NCI-H1417 (cell line): ENCODE measurements at regions not wholly inside any gene's neighbourhood (a gene's known extent, or its start where the extent isn't known, plus 50 kb on each side); places are given as distances from the start of the nearest gene placed in this dataset.

Experiments
- DNase-seq, 3 experiments: peaks; one replicate each; lab custom pipeline; 2025; lab: John Stamatoyannopoulos, UW

GRCh38 chr12:27907766-27908165 is 64.8 kb downstream of the PTHLH start:
- DNase-seq: no peak

- no peak for DNase-seq
Observed at GRCh38 chr12:27906658-27907473, 65.7 kb downstream of the PTHLH start.

- no peak for DNase-seq
Observed at GRCh38 chr12:27906127-27906500, 66.4 kb downstream of the PTHLH start.

- DNase-seq: no peak
Observed at GRCh38 chr12:27905285-27906126, 67.0 kb downstream of the PTHLH start.

- DNase-seq: no peak
Observed at GRCh38 chr12:27902651-27903050, 69.9 kb downstream of the PTHLH start.

- no peak for DNase-seq
Observed at GRCh38 chr12:27901959-27902358, 70.6 kb downstream of the PTHLH start.

GRCh38 chr12:27900920-27901879 is 71.3 kb downstream of the PTHLH start:
- no peak for DNase-seq

GRCh38 chr12:27899151-27899661 is 73.3 kb downstream of the PTHLH start:
- no peak for DNase-seq

- no peak for DNase-seq
Observed at GRCh38 chr12:27898022-27898421, 74.5 kb downstream of the PTHLH start.

GRCh38 chr12:27896419-27896990 is 76.0 kb downstream of the PTHLH start:
- no peak for DNase-seq

GRCh38 chr12:27894309-27894708 is 78.2 kb downstream of the PTHLH start:
- DNase-seq: no peak

- no peak for DNase-seq
Observed at GRCh38 chr12:27879708-27880107, 92.8 kb downstream of the PTHLH start.

GRCh38 chr12:27875677-27876076 is 95.6 kb upstream of the MANSC4 start:
- DNase-seq: no peak

- DNase-seq: no peak
Observed at GRCh38 chr12:27873010-27873409, 93.0 kb upstream of the MANSC4 start.

GRCh38 chr12:27871946-27872345 is 91.9 kb upstream of the MANSC4 start:
- peak in 2 of 3 experiments; percentile 26 to 87 for DNase-seq

- no peak for DNase-seq
Observed at GRCh38 chr12:27870939-27871338, 90.9 kb upstream of the MANSC4 start.

- DNase-seq: no peak
Observed at GRCh38 chr12:27869567-27869966, 89.5 kb upstream of the MANSC4 start.

GRCh38 chr12:27868139-27868538 is 88.1 kb upstream of the MANSC4 start:
- DNase-seq: no peak

GRCh38 chr12:27866373-27867101 is 86.5 kb upstream of the MANSC4 start:
- no peak for DNase-seq

- no peak for DNase-seq
Observed at GRCh38 chr12:27865421-27865820, 85.4 kb upstream of the MANSC4 start.

GRCh38 chr12:27864521-27864920 is 84.5 kb upstream of the MANSC4 start:
- DNase-seq: no peak
